HG03139 (cell line): ENCODE measurements at regions not wholly inside any gene's neighbourhood (a gene's known extent, or its start where the extent isn't known, plus 50 kb on each side); places are given as distances from the start of the nearest gene placed in this dataset.

Experiments
- ATAC-seq: cut with Tn5 transposase; IDR thresholded peaks from one replicate; pipeline ENCODE4 v1.9.1; 2021; ENCODE audit not compliant: unreplicated experiment

GRCh38 chr10:44180321-44181168 is 204.4 kb downstream of the CXCL12 start:
- no peak for ATAC-seq

- no peak for ATAC-seq
These were observed 206.0 kb downstream of the CXCL12 start for GRCh38 chr10:44178856-44179255.

- no peak for ATAC-seq
These were observed 206.6 kb downstream of the CXCL12 start for GRCh38 chr10:44178281-44178680.

GRCh38 chr10:44177610-44178009 is 207.3 kb downstream of the CXCL12 start:
- ATAC-seq, result no peak

- ATAC-seq, result no peak
These were observed 208.6 kb downstream of the CXCL12 start for GRCh38 chr10:44176311-44176710.

GRCh38 chr10:44173608-44173894 is 211.3 kb downstream of the CXCL12 start:
- ATAC-seq, result no peak

GRCh38 chr10:44172883-44173607 is 211.9 kb downstream of the CXCL12 start:
- ATAC-seq, result no peak

- ATAC-seq, result no peak
These were observed 213.1 kb downstream of the CXCL12 start for GRCh38 chr10:44171765-44172164.

GRCh38 chr10:44168478-44168877 is 216.4 kb downstream of the CXCL12 start:
- no peak for ATAC-seq

GRCh38 chr10:44167752-44168151 is 217.1 kb downstream of the CXCL12 start:
- no peak for ATAC-seq

GRCh38 chr10:44166441-44166840 is 218.5 kb downstream of the CXCL12 start:
- no peak for ATAC-seq

GRCh38 chr10:44164251-44164956 is 220.5 kb downstream of the CXCL12 start:
- ATAC-seq, result no peak

- ATAC-seq, result no peak
These were observed 223.7 kb downstream of the CXCL12 start for GRCh38 chr10:44161184-44161583.

GRCh38 chr10:44157574-44157973 is 227.3 kb downstream of the CXCL12 start:
- ATAC-seq, result no peak

- ATAC-seq, result no peak
These were observed 229.9 kb downstream of the CXCL12 start for GRCh38 chr10:44154956-44155355.

GRCh38 chr10:44153918-44154670 is 230.8 kb downstream of the CXCL12 start:
- ATAC-seq, result no peak

GRCh38 chr10:44143556-44143955 is 241.3 kb downstream of the CXCL12 start:
- ATAC-seq, result no peak

- ATAC-seq, result no peak
These were observed 252.3 kb downstream of the CXCL12 start for GRCh38 chr10:44132361-44133289.

GRCh38 chr10:44126291-44126717 is 258.6 kb downstream of the CXCL12 start:
- no peak for ATAC-seq

- no peak for ATAC-seq
These were observed 259.0 kb downstream of the CXCL12 start for GRCh38 chr10:44125879-44126278.
